AG10803 (cell line): ENCODE measurements at regions not wholly inside any gene's neighbourhood (a gene's known extent, or its start where the extent isn't known, plus 50 kb on each side); places are given as distances from the start of the nearest gene placed in this dataset.

ENCODE experiments used
- DNase-seq: peaks from one replicate; pipeline ENCODE4 v3.0.0; 2010; ENCODE audit warnings: low read depth
- H3K4me3 ChIP-seq: 2 replicates; pipeline ENCODE4 v1.5.1; 2011; ENCODE audit warnings: mild to moderate bottlenecking, low read length, control low read depth
- TF ChIP-seq, protein P1 (sequence below): conservative IDR thresholded peaks from 2 replicates; pipeline ENCODE4 v1.5.1; 2011; ENCODE audit warnings: mild to moderate bottlenecking, low read length, control low read depth, inconsistent platforms

DNA sequence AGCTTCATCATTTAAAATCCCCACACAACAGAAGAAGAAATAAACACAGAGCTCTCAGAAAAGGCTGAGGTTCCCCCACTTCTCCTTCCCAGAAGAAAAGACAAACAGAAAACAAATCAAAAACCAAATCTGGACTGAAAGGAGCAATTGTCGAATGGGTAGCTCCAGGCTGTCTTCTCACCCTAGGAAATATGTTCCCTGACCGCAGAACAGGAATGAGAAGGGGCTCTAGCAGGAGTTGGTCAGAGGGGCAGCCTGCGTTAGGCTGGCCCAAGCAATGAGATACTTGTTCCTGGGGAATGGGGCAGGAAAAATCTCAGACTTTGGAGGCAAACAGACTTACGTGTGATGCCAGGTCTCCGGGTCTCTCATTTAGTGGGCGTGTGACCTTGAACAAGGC is 562.6 kb upstream of the CADM1 start:
- no peak for DNase-seq
- TF ChIP-seq, protein P1, sequence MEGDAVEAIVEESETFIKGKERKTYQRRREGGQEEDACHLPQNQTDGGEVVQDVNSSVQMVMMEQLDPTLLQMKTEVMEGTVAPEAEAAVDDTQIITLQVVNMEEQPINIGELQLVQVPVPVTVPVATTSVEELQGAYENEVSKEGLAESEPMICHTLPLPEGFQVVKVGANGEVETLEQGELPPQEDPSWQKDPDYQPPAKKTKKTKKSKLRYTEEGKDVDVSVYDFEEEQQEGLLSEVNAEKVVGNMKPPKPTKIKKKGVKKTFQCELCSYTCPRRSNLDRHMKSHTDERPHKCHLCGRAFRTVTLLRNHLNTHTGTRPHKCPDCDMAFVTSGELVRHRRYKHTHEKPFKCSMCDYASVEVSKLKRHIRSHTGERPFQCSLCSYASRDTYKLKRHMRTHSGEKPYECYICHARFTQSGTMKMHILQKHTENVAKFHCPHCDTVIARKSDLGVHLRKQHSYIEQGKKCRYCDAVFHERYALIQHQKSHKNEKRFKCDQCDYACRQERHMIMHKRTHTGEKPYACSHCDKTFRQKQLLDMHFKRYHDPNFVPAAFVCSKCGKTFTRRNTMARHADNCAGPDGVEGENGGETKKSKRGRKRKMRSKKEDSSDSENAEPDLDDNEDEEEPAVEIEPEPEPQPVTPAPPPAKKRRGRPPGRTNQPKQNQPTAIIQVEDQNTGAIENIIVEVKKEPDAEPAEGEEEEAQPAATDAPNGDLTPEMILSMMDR, result no peak
- H3K4me3 ChIP-seq, result no peak overlapping the region

DNA sequence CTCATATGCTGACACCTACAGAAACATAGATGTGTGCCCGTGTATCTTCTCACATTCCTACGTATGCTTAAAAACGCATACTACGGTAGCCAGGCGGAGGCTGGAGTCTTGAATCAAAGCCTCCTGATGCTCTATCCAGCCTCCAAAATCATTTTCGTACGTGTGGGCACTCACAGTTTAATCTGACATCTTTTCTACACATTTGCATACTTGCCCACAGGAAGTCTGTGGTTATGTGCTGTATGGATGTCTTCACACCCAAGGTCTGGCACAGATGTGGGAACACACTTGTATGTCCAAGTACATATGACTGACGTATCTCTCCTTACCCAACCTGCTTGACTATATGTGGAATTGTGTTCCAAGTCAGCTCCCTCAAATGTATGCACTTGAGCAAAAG is 561.8 kb upstream of the CADM1 start:
- no peak overlapping the region for H3K4me3 ChIP-seq
- TF ChIP-seq, protein P1, result no peak
- no peak for DNase-seq

DNA sequence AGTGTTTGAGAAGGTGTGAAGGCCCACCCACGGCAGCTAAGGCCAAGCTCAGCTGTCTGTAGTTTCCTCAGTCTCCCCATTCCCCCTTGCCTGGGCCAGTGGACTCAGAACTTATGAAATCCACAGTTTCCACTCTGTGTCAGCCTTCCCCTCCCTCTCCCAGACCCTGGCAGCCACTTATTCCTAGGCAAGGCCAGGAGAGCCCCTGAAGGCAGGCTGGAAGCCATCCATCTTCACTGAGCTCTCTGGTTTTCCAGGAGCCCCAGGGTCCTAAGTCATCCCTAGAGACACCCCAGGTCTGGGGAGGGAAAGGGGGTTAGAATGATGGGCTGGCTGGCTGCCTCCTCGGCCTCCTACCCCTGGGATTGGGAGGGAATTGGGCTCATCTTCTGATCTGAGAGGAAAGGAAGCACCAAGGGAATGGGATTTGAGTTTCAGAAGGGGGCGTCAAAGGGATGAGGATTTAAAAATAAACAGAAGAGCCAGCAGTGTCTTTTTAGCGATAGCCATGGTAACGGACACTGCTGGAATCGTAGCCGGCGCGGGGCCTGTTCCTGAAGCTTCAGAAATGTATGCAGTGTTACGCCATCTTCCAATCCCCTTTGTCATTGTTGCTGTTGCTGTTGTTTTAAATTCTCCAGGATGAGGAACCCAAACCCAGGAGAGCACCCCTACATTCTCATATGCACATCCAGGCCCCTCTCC is 561.1 kb upstream of the CADM1 start:
- TF ChIP-seq, protein P1, result no peak
- no peak for DNase-seq
- no peak overlapping the region for H3K4me3 ChIP-seq

DNA sequence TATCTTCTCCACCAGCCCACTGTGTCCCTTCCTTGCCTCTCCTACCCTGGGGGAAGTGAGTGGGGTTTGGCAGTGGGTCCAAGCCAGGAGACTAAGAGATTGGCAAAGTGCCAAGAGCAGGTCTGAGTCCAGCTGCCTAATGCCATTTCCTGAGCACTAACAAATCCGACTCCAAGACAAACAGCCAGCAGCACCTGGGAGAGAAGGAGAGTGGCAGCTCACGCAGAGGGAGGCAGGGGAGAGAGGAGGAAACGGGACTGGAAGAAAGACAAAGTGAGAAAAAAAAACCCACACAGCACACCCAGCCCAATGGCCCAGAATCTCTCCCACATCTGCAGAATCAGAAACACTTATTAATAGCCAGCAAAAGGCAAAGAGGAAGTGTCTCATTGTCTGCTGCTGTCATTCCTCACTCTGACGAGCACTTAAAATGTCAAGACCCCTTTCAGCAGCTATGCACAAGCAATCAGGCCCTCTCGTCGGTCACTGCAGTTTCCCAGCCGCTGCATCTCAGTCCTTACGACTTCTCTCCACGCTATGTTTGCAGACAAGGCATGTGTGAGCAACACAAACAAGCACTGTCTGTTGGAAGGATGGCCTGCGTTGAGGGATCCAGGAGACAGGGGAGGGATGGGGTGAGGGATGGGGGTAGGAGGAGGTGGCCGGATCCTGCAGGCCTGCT is 558.4 kb upstream of the CADM1 start:
- no peak for DNase-seq
- TF ChIP-seq, protein P1, result no peak
- no peak overlapping the region for H3K4me3 ChIP-seq

DNA sequence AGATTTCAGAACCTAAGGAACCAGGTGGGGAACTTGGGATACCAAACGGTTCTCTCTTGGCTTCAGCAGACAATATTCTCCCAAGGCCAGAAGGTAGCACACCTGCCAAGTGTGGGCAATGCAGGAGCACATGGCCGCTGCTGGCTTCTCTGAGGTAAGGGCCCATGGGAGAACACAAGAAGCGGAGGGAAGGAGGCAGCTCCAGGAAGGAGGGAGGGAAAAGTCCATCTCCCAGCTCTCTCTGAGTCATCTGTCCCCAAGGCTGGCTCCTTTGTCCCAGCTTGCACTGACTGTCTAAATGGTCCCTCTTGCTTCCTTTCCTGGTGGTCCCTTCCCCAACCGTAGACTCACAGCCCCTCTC is 557.9 kb upstream of the CADM1 start:
- H3K4me3 ChIP-seq, result no peak overlapping the region
- no peak for DNase-seq
- TF ChIP-seq, protein P1, result no peak

DNA sequence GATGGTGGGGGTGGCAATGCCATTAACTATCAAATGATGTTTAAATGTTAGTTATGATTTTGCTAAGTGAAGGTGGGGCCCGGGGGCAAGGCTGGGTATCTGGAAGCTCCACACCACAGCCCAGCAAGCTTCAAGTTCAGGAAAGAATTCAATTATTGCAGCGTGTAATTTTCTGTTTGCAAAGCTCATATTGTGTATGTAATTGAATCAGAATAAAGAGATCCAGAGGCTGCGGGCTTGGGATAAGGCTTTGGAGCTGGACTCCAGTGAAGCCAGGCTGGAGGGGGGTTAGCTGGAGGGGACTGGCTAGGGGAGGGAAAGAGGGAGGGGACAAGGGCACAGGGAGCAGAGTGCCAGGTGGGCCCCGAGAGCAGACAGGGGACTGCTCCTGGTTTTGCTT is 557.1 kb upstream of the CADM1 start:
- no peak for DNase-seq
- TF ChIP-seq, protein P1, result no peak
- no peak overlapping the region for H3K4me3 ChIP-seq

DNA sequence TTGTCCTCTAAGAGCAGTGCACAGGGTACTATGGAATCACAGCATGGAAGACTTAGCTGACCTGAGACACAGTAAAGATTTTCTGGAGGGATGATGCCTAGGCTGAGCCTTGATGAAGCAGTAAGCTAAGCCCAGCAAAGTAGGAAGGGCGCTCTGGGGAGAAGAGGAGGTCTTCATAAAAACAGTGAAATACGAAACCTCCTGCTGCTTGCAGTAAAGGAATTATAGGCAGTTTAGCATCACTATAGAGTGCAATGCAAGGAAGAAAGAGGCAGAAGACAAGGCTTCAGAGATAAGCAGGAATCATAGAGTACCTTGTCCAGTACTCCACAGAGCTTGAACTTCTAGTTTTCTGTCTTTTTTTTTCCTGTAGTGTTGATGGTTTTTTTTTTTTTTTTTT is 555.7 kb upstream of the CADM1 start:
- DNase-seq, result no peak
- H3K4me3 ChIP-seq, result no peak overlapping the region
- TF ChIP-seq, protein P1, result no peak
